Eye (tissue), 1 donor: ENCODE measurements at regions not wholly inside any gene's neighbourhood (a gene's known extent, or its start where the extent isn't known, plus 50 kb on each side); places are given as distances from the start of the nearest gene placed in this dataset.
A peak's percentile ranks its signal among the peaks of the same experiment; 100 is the strongest.

ENCODE experiments used
- DNase-seq: peaks from one replicate; pipeline ENCODE4 v3.0.0-alpha.2; 2015

GRCh38 chr20:24097506-24098245 is 109.1 kb upstream of the GGTLC1 start:
- no peak for DNase-seq

GRCh38 chr20:24096864-24097450 is 108.4 kb upstream of the GGTLC1 start:
- no peak for DNase-seq

DNA sequence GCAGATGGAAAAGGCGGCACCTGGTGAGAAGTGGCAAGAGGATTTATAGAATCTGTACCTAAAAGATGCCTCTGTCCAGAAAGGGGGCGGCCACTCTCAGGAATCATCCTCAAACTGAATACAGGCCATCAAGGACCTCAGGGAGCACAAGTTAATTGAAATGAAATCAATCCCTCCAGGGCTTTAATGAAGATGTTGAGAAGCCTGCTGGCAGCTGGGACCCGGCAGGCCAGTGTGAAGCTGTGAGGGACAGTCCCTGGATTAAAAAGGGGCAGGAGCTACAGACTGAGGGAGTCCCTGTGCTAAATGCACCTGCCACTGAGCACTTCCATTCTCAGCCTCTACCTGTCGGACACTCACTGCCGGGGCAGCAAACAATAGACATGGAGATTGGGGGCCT is 107.7 kb upstream of the GGTLC1 start:
- DNase-seq = peak; percentile 66

DNA sequence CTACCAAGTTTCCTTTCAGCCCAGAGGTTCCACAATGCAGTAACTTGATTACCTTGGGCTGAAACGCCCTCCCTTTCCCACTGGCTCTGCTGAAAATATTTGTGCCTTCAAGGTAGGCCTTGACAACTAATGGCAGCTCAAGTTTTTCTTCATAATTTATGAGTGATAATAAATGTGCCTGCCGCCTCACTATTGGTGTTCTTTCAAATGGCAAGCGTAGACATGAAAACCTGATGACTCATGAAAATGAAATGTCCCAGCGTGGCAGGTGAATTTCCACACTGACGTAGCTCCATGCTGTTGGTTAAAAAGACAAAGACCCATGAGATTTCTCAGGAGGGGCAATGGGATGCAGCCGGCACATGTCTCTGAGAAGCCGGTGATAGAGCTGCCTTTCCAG is 107.2 kb upstream of the GGTLC1 start:
- DNase-seq = no peak

GRCh38 chr20:24095303-24095702 is 106.7 kb upstream of the GGTLC1 start:
- no peak for DNase-seq

DNA sequence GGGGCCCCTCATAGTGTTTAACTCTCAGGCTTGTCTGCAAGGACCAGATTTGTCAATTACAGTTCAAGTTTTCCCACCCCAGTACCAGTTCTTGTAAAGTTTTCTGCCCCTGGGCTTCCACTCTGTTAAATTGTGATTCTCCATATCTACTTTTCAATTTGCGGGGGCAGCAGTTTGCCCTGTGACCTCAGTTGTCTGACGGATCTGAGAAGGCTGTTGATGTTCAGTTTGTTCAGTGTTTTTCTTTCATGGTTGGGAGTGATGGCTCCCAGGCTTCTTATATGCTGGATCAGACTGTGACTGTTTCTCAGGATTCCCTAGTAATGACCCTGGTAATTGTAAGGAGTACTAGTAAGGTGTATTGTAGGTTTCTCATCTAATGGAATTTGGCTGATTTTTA is 101.0 kb upstream of the GGTLC1 start:
- no peak for DNase-seq

GRCh38 chr20:24086121-24086520 is 97.5 kb upstream of the GGTLC1 start:
- no peak for DNase-seq

DNA sequence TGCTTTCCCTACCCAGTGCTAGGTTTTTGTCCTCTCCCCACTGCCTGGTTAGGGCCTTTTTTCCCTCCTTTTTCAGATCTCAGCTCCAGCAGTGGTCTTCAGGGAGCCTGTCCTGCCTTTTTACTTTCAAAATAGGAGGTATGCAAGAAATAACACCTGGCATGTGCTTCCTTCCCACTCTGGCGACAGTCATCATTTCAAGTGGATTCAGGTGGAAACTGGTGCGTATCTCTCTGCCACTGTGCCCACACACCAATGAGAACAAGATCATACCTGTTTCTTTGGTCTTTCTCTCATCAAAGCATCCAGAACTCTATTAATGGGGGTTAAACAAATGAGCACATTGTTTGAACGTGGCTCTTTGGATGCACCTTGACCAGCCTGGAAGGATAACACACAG is 95.7 kb upstream of the GGTLC1 start:
- no peak for DNase-seq

DNA sequence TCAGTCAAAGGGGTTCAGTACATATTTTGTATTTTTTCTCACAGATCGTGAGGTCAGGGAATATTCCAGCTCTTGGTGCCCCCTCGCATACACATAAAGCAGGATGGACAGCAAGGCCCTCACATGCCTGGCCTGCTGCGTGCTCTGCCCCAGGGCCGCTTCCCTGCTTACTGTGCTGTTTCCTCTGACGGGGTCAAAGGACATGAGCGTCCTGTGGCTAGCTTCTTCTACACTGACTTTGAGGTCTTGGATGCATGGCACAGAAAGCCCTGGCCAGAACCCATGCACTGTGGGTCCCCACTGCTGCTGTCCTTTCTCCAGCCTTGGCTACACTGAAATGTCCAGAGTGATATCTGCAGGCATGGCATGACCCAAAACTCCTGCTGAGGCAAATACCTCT is 92.5 kb upstream of the GGTLC1 start:
- no peak for DNase-seq

- DNase-seq = no peak
Observed at GRCh38 chr20:24079661-24080412, 91.3 kb upstream of the GGTLC1 start.

DNA sequence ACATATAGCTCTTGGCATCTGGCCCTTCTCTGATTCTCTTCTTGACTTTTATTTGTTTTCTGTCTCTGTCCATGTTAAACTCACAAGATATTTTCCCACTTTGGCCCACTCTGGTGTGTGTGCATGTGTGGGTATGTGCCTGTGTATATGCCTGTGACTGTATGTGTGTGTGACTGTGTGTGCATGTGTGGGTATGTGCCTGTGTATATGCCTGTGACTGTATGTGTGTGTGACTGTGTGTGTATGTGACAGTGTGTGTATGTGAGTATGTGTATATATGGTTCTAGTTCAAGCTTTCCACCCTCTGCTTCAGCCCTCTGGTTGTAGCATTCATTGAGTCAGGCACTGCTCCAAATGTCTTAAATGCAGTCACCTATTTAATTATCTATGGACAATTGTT is 88.6 kb upstream of the GGTLC1 start:
- no peak for DNase-seq

- no peak for DNase-seq
Observed at GRCh38 chr20:24070679-24071078, 82.1 kb upstream of the GGTLC1 start.

- no peak for DNase-seq
Observed at GRCh38 chr20:24066076-24066700, 77.6 kb upstream of the GGTLC1 start.

- no peak for DNase-seq
Observed at GRCh38 chr20:24064915-24065314, 76.3 kb upstream of the GGTLC1 start.

DNA sequence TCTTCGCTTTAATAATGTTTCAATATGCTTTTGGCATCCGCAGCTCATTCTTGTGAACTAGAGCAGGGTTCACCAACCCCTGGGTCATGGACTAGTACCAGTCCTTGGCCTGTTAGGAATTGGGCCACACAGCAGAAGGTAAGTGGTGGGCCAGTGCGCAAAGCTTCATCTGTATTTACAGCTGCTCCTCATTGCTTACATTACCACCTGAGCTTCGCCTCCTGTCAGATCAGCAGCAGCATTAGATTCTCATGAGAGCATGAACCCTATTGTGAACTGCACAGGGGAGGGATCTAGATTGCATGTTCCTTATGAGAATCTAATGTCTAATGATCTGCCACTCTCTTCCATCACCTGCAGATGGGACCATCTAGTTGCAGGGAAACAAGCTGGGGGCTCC is 75.5 kb upstream of the GGTLC1 start:
- DNase-seq = no peak

DNA sequence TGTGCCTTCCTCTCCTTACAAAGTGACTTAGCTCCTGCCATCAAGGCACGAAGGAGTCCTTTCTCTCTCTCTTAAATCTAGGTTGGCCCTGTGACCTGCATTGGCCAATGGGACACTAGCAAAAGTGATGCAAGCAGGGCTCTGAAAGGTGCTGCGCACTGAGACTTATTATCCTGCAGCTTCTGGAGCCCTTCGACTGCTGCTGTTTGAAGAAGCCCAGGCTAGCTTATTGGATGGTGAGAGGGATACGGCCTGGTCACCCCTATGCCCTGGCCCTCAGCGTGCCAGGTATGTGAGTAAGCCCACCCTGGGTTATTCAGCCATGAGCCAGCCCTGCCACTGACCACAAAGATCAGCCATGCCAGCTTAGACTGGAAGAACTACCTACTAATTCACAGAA is 74.5 kb upstream of the GGTLC1 start:
- no peak for DNase-seq

DNA sequence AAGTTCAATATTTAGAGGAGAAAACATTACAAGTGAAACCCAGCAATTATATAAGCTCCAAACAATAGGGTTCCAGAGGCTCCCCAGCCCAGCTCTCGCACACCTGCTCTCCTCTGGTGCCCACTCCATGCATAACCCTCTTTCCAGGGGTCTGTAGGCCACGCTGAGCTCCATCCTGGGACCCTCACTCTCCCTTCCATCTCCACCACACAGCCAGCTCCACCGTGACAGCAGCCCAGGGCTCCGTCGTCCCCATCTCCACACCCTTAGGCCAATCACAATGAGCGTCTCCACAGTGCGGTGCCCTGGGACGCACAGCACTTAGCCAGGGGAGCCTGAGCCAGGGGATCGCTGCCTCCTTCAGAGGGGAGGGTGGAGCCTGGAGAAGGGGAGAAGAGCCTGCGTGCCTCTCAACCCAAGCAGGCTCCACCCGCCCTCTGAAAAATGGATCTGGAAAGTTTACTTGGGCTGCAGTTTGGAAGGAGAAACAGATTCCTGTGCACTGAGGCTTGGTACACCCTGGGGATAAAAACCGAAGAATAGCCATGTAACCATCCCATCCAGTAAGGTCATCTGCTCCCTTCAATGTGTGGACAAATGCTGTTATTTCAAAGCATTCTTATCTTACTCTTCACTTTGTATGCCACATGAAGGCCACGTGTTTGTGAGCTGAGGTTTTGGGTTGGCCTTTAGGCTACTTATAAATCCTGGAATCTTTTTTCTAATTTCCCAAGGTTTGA is 72.4 kb upstream of the GGTLC1 start:
- DNase-seq = no peak

GRCh38 chr20:24059174-24059573 is 70.6 kb upstream of the GGTLC1 start:
- no peak for DNase-seq

GRCh38 chr20:24056491-24056890 is 67.9 kb upstream of the GGTLC1 start:
- no peak for DNase-seq

DNA sequence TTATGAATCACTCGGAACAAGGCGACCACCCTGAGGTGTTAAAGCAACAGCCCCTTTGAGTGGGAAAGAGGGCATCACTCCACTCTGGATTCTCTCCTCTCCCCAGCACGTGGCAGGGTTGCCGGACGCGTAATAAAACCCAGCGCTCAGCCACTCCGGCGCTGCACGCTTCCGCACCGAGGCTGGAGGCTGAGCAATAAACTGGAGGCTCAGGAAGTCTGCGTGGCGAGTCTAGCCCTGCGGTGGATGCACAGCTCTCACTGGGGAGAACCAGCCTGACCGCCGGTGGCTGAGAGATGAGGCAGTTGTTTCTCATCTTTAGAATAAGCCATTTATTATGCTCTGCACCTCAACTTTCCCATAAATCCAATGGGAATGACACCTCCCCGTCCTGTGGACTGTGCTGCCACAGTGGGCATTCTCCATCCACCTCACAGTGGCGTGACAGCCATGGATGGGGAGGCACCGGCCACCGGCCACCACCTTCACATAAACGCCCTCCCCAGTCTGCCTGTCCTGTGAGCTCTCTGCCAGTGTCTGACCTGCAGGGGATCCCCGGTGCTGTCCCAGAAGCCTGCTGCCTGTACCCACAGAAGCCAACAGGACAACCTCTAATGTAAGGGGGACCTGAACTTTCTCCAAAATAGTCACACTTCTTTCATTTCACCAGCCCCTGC is 64.2 kb upstream of the GGTLC1 start:
- no peak for DNase-seq

DNA sequence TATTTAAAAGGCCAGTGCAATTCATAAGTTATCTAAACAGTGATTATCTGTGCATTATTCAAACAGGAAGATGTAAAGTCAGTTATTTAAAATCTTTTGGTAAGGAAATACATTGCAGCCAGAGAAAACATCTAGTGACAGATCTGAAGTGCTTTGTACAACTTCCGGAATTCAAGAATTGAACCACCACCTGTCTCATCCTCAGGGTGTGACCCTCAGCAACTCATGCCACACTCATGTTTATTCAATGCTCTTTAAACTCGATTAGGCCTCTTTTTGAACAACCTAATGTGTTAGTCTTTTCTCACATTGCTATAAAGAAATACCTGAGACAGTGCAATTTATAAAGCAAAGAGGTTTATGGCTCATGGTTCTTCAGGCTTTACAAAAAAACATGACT is 62.6 kb upstream of the GGTLC1 start:
- no peak for DNase-seq

GRCh38 chr20:24050119-24050518 is 61.5 kb upstream of the GGTLC1 start:
- no peak for DNase-seq
